ENCODE measurements at regions not wholly inside any gene's neighbourhood (a gene's known extent, or its start where the extent isn't known, plus 50 kb on each side); places are given as distances from the start of the nearest gene placed in this dataset.

DNA sequence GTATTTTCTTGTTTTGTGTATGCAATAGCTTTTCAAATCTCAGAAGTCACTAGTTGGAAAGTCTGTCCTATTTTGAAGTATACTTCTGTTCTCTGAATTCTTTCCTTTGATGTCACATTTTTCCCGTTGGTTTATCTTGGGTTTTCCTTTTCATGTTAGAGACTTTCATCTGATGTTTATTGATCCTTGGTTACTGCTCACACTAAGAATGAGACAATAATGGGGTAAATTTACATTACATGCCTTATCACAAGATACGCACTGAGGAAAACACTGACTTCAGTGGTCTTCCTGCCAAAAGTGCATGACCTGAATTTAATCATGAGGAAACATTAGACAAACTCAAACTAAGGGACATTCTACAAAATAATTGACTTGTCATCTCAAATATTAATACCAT lies 63.5 kb upstream of the C1GALT1 start:
- no peak for DNase-seq (ENCODE audit: low spot score)

DNA sequence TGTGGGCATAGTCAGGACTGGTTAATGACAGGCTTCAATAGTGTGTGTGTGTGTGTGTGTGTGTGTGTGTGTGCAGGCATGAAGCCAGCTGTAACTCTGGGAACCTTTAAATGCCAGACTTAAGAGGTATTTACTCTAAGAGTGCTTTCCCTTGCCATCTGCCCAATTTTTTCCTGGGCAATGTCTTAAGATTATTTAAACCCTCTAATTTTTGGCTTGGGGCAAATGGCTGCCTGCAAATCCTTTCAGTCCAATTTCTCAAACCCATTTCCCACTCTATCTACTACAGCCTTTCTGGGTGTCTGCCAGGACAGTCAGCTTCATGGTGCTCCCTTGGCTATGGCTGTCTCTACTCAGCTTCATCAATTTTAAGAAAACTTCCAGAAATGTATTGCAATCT lies 62.6 kb upstream of the C1GALT1 start:
- DNase-seq (ENCODE audit: low spot score) = no peak

DNA sequence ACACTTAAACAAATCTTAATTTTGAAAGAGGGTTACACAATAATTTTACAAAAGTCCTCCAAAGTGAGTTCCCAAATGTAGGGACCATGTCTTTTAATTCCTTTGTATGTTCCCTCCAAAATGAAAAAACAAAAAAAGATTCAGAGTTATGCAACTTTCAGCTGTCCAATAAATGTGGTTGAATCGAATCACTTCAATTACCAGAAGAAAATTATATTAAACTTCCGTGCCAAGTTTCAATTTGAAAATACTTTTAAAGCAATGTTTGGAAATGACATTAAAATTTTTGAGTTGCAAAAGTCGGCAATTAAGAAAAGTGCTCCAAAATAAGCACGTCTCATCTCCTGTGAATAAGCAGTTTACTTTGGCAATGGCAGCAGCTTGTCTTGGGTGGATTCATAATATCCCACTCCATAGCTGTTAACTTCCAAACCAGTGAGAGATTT lies 60.3 kb upstream of the C1GALT1 start:
- DNase-seq (ENCODE audit: low spot score) = no peak

DNA sequence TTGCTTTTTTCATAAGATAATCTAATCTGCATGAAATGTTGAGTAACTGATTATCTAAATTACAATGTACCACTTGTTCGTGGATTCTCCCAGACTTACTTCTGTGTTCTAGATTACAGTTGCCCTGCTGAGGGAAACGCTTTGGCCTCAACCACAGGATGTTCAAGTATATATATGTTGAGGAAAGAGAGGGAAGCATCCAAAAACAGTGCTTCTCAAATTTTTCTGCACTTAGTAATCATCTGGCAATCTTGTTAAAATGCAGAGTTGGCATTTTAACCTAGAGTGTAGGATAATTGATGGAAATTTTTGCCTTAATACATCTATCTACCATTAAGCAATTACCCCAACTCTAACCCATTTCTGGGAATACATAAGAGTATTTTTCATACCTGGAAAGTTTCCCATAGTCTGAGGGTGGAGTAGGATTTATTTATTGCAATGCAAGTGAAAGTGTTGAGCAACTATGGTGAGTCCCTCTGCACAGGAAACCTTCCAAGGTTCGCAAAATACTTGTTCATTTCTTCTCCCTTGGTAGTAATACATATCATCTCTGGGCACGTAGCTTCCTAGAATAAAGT lies 59.6 kb upstream of the C1GALT1 start:
- no peak for DNase-seq (ENCODE audit: low spot score)

GRCh38 chr7:7125963-7126362 lies 56.4 kb upstream of the C1GALT1 start:
- no peak for DNase-seq (ENCODE audit: low spot score)

DNA sequence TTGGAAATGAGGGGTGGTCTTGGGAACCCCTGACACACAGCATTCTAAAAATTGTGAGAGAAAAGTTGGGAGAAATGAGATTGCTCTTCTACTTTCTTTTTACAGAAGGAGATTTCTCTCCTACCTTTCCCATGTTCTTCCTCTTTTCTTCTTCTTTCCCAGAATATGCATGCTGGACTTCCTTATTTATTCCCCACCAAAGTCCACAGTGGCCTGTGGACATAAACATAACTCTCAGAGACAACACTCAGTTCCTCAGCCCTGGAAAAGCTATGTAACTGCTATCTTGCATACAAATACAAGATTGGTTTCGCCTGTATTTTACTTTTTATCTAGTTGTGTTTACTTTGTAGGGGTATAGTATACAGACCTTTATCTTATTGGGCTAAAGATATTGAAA lies 54.6 kb upstream of the C1GALT1 start:
- no peak for DNase-seq (ENCODE audit: low spot score)

DNA sequence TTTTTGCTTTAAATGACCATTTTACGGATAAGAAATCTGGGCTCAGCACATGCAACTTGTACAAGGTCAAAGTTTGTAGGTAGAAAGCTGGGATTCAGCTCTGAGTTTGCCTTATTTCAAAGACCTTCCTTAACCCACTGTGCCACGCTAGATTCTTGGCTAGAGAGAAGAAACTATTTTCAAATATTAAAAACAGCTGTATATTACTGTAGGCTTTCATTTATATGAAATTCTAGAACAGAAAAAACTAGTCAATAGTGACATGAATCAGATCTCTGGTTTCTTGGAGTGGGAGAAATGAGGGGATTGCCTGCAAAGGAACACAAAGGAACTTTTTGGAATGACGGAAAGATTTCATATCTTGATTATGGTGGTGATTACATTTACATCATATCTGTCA lies 53.0 kb upstream of the C1GALT1 start:
- DNase-seq (ENCODE audit: low spot score) = no peak

DNA sequence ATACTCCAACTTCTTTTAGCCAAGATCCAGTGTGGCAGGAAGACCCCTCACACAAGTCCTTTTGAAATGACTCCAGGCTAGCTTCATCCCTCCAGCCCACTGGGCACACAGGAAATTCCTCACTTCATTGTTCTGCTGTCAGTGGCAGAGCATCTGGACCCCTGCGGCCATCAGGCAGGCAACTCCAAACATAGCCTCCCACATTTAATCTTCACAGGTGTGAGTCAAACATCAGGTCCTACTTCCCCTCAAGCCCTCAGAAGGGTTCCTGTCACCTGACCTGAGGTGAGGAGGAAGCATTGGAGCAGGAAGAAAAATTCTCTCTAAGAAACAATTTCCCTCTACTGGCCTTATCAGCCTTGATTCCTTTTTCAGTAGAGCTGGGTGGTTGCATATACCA lies 51.1 kb upstream of the C1GALT1 start:
- no peak for DNase-seq (ENCODE audit: low spot score)

Measured in hematopoietic multipotent progenitor cell treated with erythropoietin and hydrocortisone succinate and interleukin-3 and kit ligand, for 15 days (in vitro differentiated cells).